Stomach (tissue), 8 donors: ENCODE measurements at regions not wholly inside any gene's neighbourhood (a gene's known extent, or its start where the extent isn't known, plus 50 kb on each side); places are given as distances from the start of the nearest gene placed in this dataset.

Source experiments
- DNase-seq, 2 donors: peaks; one replicate each; pipeline versions ENCODE4 v3.0.0 to v3.0.0-alpha.2; 2013 to 2019
- H3K27ac ChIP-seq, 5 donors: fragments of 200-600 bp in 4 of 5; sonication (generic) in 4 of 5; one replicate each; pipeline ENCODE4 v1.5.1; 2013 to 2019; ENCODE audit warnings: mild to moderate bottlenecking in 1 of 5, moderate library complexity in 1 of 5
- H3K27me3 ChIP-seq, 3 donors: fragments of 200-600 bp; sonication (generic); one replicate each; pipeline ENCODE4 v1.5.1; 2017 to 2019; ENCODE audit warnings: mixed run types in 1 of 3
- H3K36me3 ChIP-seq, 4 donors: fragments of 200-600 bp; sonication (generic); 1 replicate in 3 of 4; 2 replicates in 1 of 4; pipeline ENCODE4 v1.5.1; 2016 to 2019
- H3K4me1 ChIP-seq, 4 donors: fragments of 200-600 bp; sonication (generic); one replicate each; pipeline ENCODE4 v1.5.1; 2016 to 2019
- H3K4me3 ChIP-seq, 4 donors: fragments of 200-600 bp; sonication (generic) in 3 of 4; one replicate each; pipeline ENCODE4 v1.5.1; 2016 to 2019; ENCODE audit warnings: mild to moderate bottlenecking in 1 of 4
- H3K9me3 ChIP-seq, 4 donors: fragments of 200-600 bp; sonication (generic); one replicate each; pipeline ENCODE4 v1.5.1; 2016 to 2019
- EP300 ChIP-seq: sonication (generic); formaldehyde crosslinking; IDR thresholded peaks from one replicate; pipeline ENCODE4 v1.6.1; 2017; ENCODE audit warnings: antibody characterized with exemption
- POLR2A ChIP-seq, 4 donors: fragments of 450-650 bp; IDR thresholded peaks; one replicate each; pipeline ENCODE4 v1.6.1; 2016; ENCODE audit warnings: antibody characterized with exemption in 4 of 4, control low read depth in 2 of 4, mild to moderate bottlenecking in 1 of 4, moderate library complexity in 1 of 4
- POLR2AphosphoS5 ChIP-seq, 3 donors: sonication (generic); formaldehyde crosslinking; IDR thresholded peaks; one replicate each; pipeline ENCODE4 v1.6.1; 2016; ENCODE audit warnings: antibody characterized with exemption in 3 of 3
- WGBS, 5 donors: extraction: QIAGEN DNeasy Blood & Tissue Kit in 3 of 5; methylation state at CpG; one replicate each; pipeline versions ENCODE4 v1.1.5 to v1.1.7; 2013 to 2018; 5-methylcytosine and 5-hydroxymethylcytosine counted together
- intact Hi-C: fragments of 100-400 bp; cut with DNase I; formaldehyde crosslinking; loops from one replicate; pipeline ENCODE4 v1.15.1; 2023; ENCODE audit warnings: low total_unique reads
- TF ChIP-seq, protein P1 (sequence below), 7 experiments: fragments of 450-650 bp in 4 of 7; fragments of 200-600 bp in 3 of 7; sonication (generic) in 3 of 7; IDR thresholded peaks; one replicate each; pipeline ENCODE4 v1.5.1; 2016 to 2019; ENCODE audit warnings: antibody characterized with exemption in 7 of 7, control low read depth in 2 of 7, mild to moderate bottlenecking in 1 of 7
- donor health status: healthy with polysubstance abuse.
- donor health status: Bipolar disorder and iron deficiency.
- donor health status: healthy.

DNA sequence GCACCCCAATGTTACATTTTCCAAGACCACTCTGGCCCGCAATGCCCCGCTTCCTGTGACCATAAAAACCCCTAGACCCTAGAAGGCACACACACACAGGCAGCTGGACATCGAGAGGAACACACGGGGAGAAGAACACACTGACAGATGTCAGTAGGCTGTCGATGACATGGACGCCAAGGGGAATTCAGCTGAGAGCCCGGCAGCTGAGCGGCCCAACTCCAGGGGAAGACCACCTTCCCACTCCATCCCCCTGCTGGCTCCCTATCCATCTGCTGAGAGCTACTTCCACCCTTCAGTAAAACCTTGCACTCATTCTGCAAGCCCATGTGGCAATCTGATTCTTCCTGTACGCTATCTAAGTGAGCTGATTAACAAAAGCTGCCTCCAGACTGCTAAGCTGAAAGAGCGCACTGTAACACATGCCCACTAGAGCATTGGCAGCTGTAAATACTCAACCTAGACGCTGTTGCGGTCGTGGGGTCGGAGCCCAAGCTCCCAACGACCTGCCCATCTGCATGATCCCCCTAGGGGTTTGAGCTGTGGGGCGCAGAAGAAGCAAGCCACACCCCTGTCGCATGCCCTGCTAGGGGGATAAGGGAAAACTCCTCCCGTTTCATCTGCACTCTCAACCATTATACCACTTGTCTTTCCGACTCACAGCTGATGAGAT is 843.6 kb upstream of the POT1 start:
- Histone ChIP-seq H3K4me1 (no peaks in the 10 kb centered on the region), H3K9me3 (peaks cover 0 to 12% (median 0%) of the 10 kb centered on the region in 4 donors), H3K27ac (no peak overlapping the region), H3K4me3 (no peak overlapping the region), H3K36me3 (no peaks in the 10 kb centered on the region), H3K27me3 (no peaks in the 10 kb centered on the region)
- WGBS, 5 donors = 59 to 76% (median 66%) methylated on average over 17 to 19 of the region's 19 CpGs
- intact Hi-C loops = no loop called here
- TF ChIP-seq POLR2AphosphoS5 (IDR thresholded peaks at IDR 0.05) (no peak), EP300 (no peak), POLR2A (IDR thresholded peaks at IDR 0.05) (no peak)
- TF ChIP-seq, protein P1, sequence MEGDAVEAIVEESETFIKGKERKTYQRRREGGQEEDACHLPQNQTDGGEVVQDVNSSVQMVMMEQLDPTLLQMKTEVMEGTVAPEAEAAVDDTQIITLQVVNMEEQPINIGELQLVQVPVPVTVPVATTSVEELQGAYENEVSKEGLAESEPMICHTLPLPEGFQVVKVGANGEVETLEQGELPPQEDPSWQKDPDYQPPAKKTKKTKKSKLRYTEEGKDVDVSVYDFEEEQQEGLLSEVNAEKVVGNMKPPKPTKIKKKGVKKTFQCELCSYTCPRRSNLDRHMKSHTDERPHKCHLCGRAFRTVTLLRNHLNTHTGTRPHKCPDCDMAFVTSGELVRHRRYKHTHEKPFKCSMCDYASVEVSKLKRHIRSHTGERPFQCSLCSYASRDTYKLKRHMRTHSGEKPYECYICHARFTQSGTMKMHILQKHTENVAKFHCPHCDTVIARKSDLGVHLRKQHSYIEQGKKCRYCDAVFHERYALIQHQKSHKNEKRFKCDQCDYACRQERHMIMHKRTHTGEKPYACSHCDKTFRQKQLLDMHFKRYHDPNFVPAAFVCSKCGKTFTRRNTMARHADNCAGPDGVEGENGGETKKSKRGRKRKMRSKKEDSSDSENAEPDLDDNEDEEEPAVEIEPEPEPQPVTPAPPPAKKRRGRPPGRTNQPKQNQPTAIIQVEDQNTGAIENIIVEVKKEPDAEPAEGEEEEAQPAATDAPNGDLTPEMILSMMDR (IDR thresholded peaks at IDR 0.05) = no peak
- no peak for DNase-seq

DNA sequence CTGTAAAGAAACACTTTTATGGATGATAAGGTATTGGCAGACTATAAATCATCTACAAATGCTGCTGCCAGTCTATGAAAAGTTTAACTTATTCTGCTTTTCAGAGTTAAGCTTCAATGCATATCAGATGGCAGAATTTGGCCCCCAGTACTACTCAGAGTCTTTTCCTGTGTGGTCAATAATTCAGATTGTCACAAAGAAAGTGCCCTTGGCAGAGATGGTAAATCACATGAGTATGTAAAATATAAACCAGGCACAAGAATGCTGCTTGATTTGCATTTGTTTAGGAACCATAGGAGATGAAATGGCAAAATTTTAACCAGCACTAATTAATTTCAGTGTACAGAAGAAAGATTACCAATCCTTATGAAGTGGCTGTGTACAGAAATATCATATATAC is 818.3 kb upstream of the POT1 start:
- H3K27ac ChIP-seq = no peak overlapping the region
- H3K9me3 ChIP-seq = peaks cover 0 to 5% (median 0%) of the 10 kb centered on the region in 4 donors
- intact Hi-C loops = no loop called here
- H3K36me3 ChIP-seq = no peaks in the 10 kb centered on the region
- TF ChIP-seq POLR2A (IDR thresholded peaks at IDR 0.05) = no peak
- TF ChIP-seq EP300 = no peak
- no peak for DNase-seq
- H3K27me3 ChIP-seq = no peaks in the 10 kb centered on the region
- no peak overlapping the region for H3K4me3 ChIP-seq
- H3K4me1 ChIP-seq = no peaks in the 10 kb centered on the region

DNA sequence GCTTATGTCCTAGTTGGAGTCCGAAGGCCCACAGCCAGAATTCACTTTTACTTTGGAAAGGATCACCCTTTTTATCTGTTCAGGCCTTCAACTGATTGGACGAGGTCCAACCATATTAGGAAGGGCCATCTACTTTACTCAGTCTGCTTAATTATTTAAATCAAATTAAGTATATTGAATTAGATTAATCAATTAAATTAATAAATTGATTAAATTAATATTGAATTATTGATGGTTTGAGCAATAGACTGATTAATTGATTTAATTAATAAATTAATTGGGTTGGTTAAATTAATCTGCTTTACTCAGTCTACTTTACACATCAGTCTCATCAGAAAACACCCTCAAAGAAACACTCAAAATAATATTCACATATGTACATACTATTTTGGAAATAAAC is 816.9 kb upstream of the POT1 start:
- H3K27me3 ChIP-seq = no peaks in the 10 kb centered on the region
- peaks cover 0 to 5% (median 0%) of the 10 kb centered on the region in 4 donors for H3K9me3 ChIP-seq
- TF ChIP-seq, protein P1 (IDR thresholded peaks at IDR 0.05) = no peak
- intact Hi-C loops = no loop called here
- 72 to 79% (median 74%) methylated on average over 2 of the region's 2 CpGs for WGBS, 5 donors
- H3K4me1 ChIP-seq = no peaks in the 10 kb centered on the region
- H3K36me3 ChIP-seq = no peaks in the 10 kb centered on the region
- H3K27ac ChIP-seq = no peak overlapping the region
- no peak for DNase-seq
- no peak overlapping the region for H3K4me3 ChIP-seq

DNA sequence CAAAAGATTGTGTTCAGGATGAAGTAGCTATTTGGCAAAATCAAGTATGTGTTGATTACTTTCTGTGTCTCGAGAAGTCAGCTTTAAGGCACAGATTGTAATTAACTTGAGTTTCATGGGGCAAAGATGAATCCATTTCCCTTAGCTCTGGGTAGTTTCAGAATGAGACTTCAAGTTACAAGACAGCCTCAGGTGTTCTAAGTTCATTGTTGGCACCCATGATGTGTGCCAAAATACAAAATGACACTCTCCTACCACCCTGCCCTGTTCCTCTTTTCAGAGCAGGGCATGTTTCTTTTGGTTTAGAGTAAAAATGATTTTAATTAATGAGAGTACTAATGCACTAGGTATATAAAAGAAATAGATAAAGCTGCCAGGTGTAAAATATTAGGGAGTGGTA is 797.6 kb upstream of the POT1 start:
- no peaks in the 10 kb centered on the region for H3K27me3 ChIP-seq
- TF ChIP-seq, protein P1 (IDR thresholded peaks at IDR 0.05) = no peak
- TF ChIP-seq EP300 = no peak
- no peak for TF ChIP-seq POLR2AphosphoS5 (IDR thresholded peaks at IDR 0.05)
- TF ChIP-seq POLR2A (IDR thresholded peaks at IDR 0.05) = no peak
- no peak for DNase-seq
- WGBS, 5 donors = 74 to 88% (median 82%) methylated on average over 1 of the region's 1 CpG
- H3K27ac ChIP-seq = no peak overlapping the region
- no peaks in the 10 kb centered on the region for H3K4me1 ChIP-seq
- no peaks in the 10 kb centered on the region for H3K9me3 ChIP-seq
- H3K36me3 ChIP-seq = no peaks in the 10 kb centered on the region
- intact Hi-C loops = no loop called here
- H3K4me3 ChIP-seq = no peak overlapping the region

DNA sequence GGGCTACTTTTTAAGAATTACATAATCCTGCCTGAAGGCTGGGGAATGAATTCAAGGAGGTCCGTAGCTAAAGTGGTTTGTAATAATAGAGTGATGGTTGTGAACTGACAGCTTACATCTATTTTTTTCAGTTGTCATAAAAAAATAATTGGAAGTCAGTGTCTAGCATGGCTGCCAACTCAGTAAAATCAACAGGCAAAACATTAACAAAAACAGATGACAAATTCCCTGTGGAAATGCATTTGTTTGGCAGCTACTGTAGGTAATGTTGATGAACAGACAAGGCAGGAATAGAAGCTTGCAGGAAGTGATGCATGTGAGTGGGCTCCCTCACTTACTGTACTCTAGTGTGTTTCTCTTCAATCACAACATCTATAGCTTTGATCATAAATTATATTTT is 766.0 kb upstream of the POT1 start:
- Histone ChIP-seq H3K4me1 (no peaks in the 10 kb centered on the region), H3K4me3 (no peak overlapping the region), H3K27me3 (no peaks in the 10 kb centered on the region), H3K36me3 (no peaks in the 10 kb centered on the region), H3K27ac (no peak overlapping the region), H3K9me3 (peaks cover 0 to 4% (median 2%) of the 10 kb centered on the region in 4 donors)
- intact Hi-C loops = no loop called here
- TF ChIP-seq POLR2A (IDR thresholded peaks at IDR 0.05) (no peak), EP300 (no peak), POLR2AphosphoS5 (IDR thresholded peaks at IDR 0.05) (no peak)
- TF ChIP-seq, protein P1 (IDR thresholded peaks at IDR 0.05) = no peak
- DNase-seq = no peak
- WGBS, 5 donors = 58 to 79% (median 70%) methylated on average over 1 of the region's 1 CpG
